H1 (cell line): ENCODE measurements at regions not wholly inside any gene's neighbourhood (a gene's known extent, or its start where the extent isn't known, plus 50 kb on each side); places are given as distances from the start of the nearest gene placed in this dataset.

ENCODE experiments used
- CTCF ChIA-PET: fragments of 300-600 bp; sonication (Branson Sonifier 250); formaldehyde crosslinking; loops from one replicate; lab custom pipeline; 2021; ENCODE audit not compliant: partially characterized antibody; lab: Charles Lee
- POLR2A ChIA-PET: fragments of 300-600 bp; sonication (Branson Sonifier 250); formaldehyde crosslinking; loops from one replicate; lab custom pipeline; 2021; ENCODE audit warnings: inconsistent platforms; ENCODE audit not compliant: partially characterized antibody; lab: Charles Lee
- DNase-seq, 2 experiments: peaks; one replicate each; pipeline versions ENCODE4 v3.0.0 to v3.0.0-alpha.2; 2010 to 2022; ENCODE audit warnings: low spot score in 2 of 2, low read depth in 1 of 2, mixed read lengths in 1 of 2
- FAIRE-seq: peaks from 2 replicates; lab custom pipeline; 2011; peaks lifted over from hg19 to GRCh38; lab: Jason Lieb, UNC
- H2AFZ ChIP-seq: 2 replicates; pipeline ENCODE4 v1.8.1; 2012; ENCODE audit warnings: low read length, inconsistent platforms
- H2AK5ac ChIP-seq: 2 replicates; pipeline ENCODE4 v1.6.1; 2013; ENCODE audit warnings: low read depth, low read length
- H2BK120ac ChIP-seq: replicated peaks from 2 replicates; pipeline ENCODE3; 2013; ENCODE audit warnings: low read depth, low read length, inconsistent platforms
- H2BK12ac ChIP-seq: 2 replicates; pipeline ENCODE4 v1.6.1; 2013; ENCODE audit warnings: low read depth, low read length
- H2BK15ac ChIP-seq: 2 replicates; pipeline ENCODE4 v1.6.1; 2013; ENCODE audit warnings: low read length
- H2BK20ac ChIP-seq: 2 replicates; pipeline ENCODE4 v1.6.1; 2013; ENCODE audit warnings: low read length
- H2BK5ac ChIP-seq: 2 replicates; pipeline ENCODE4 v1.6.1; 2013; ENCODE audit warnings: low read depth, low read length
- H3K14ac ChIP-seq: 2 replicates; pipeline ENCODE4 v1.6.1; 2013; ENCODE audit warnings: inconsistent platforms; ENCODE audit not compliant: insufficient read length
- H3K18ac ChIP-seq: 2 replicates; pipeline ENCODE4 v1.6.1; 2013; ENCODE audit warnings: low read length; ENCODE audit errors: extremely low read depth
- H3K23ac ChIP-seq: 2 replicates; pipeline ENCODE4 v1.6.1; 2013; ENCODE audit warnings: inconsistent platforms; ENCODE audit not compliant: insufficient read length
- H3K23me2 ChIP-seq: 2 replicates; pipeline ENCODE4 v1.6.1; 2013; ENCODE audit warnings: low read depth, low read length
- H3K27ac ChIP-seq: 2 replicates; pipeline ENCODE4 v1.6.1; 2011; ENCODE audit warnings: low read depth, low read length, inconsistent platforms
- H3K27me3 ChIP-seq, 4 experiments: replicated peaks in 1 of 4; 1 replicate in 1 of 4; 2 replicates in 3 of 4; pipeline versions ENCODE4 v1.6.1 to v1.8.1; 2011 to 2013; ENCODE audit warnings: low read length in 3 of 4, mild to moderate bottlenecking in 3 of 4, inconsistent platforms in 2 of 4, mixed read lengths in 2 of 4, moderate library complexity in 1 of 4; ENCODE audit not compliant: control insufficient read depth in 3 of 4, insufficient read depth in 3 of 4; ENCODE audit errors: extremely low read depth in 1 of 4
- H3K36me3 ChIP-seq, 4 experiments: 2 replicates each; pipeline versions ENCODE4 v1.6.1 to v1.8.1; 2011 to 2013; ENCODE audit warnings: mild to moderate bottlenecking in 4 of 4, low read length in 3 of 4, moderate library complexity in 2 of 4, control low read depth in 1 of 4, inconsistent platforms in 1 of 4; ENCODE audit not compliant: insufficient read depth in 4 of 4, control insufficient read depth in 2 of 4
- H3K4ac ChIP-seq: replicated peaks from 2 replicates; pipeline ENCODE3; 2013; ENCODE audit warnings: low read length, low read depth, mixed read lengths, inconsistent platforms; ENCODE audit not compliant: insufficient read length
- H3K4me1 ChIP-seq, 4 experiments: replicated peaks in 1 of 4; 1 replicate in 1 of 4; 2 replicates in 3 of 4; pipeline versions ENCODE4 v1.6.1 to v1.8.1; 2011 to 2013; ENCODE audit warnings: low read length in 3 of 4, inconsistent platforms in 2 of 4, mixed read lengths in 1 of 4; ENCODE audit not compliant: insufficient read depth in 4 of 4, control insufficient read depth in 3 of 4
- H3K4me2 ChIP-seq, 2 experiments: 2 replicates each; pipeline versions ENCODE4 v1.6.1 to v1.8.1; 2011 to 2013; ENCODE audit warnings: low read depth in 2 of 2, low read length in 2 of 2, control low read depth in 1 of 2, inconsistent platforms in 1 of 2, mild to moderate bottlenecking in 1 of 2; ENCODE audit not compliant: insufficient read depth in 1 of 2
- H3K4me3 ChIP-seq, 4 experiments: fragments of 200-600, 300-600 bp in 1 of 4; sonication (generic), shearing (Covaris generic), sonication (Bioruptor Twin) in 1 of 4; 2 replicates each; pipeline versions ENCODE4 v1.5.1 to v1.8.1; 2011 to 2016; ENCODE audit warnings: low read length in 4 of 4, low read depth in 3 of 4, control low read depth in 2 of 4, inconsistent platforms in 2 of 4, mild to moderate bottlenecking in 2 of 4, mixed read lengths in 1 of 4, moderate library complexity in 1 of 4; ENCODE audit not compliant: insufficient read depth in 2 of 4; ENCODE audit errors: extremely low read depth in 1 of 4
- H3K56ac ChIP-seq: replicated peaks from 2 replicates; pipeline ENCODE3; 2013; ENCODE audit warnings: low read depth, mild to moderate bottlenecking, mixed read lengths, low read length, inconsistent platforms; ENCODE audit not compliant: insufficient read length
- H3K79me1 ChIP-seq: 2 replicates; pipeline ENCODE4 v1.6.1; 2013; ENCODE audit warnings: low read depth, low read length, control low read depth
- H3K79me2 ChIP-seq, 2 experiments: 2 replicates each; pipeline versions ENCODE4 v1.6.1 to v1.8.1; 2012 to 2013; ENCODE audit warnings: low read length in 2 of 2, mild to moderate bottlenecking in 2 of 2, inconsistent platforms in 1 of 2; ENCODE audit not compliant: insufficient read depth in 2 of 2, control insufficient read depth in 1 of 2
- H3K9ac ChIP-seq, 4 experiments: replicated peaks in 1 of 4; 1 replicate in 1 of 4; 2 replicates in 3 of 4; pipeline versions ENCODE4 v1.6.1 to v1.8.1; 2011 to 2013; ENCODE audit warnings: low read depth in 3 of 4, low read length in 3 of 4, control low read depth in 2 of 4, mild to moderate bottlenecking in 2 of 4, moderate library complexity in 2 of 4, inconsistent platforms in 1 of 4; ENCODE audit errors: extremely low read depth in 1 of 4
- H3K9me3 ChIP-seq, 2 experiments: 2 replicates each; pipeline versions ENCODE4 v1.6.1 to v1.8.1; 2012 to 2013; ENCODE audit warnings: mild to moderate bottlenecking in 2 of 2, moderate library complexity in 2 of 2, control low read depth in 1 of 2, inconsistent platforms in 1 of 2, low read depth in 1 of 2, low read length in 1 of 2, mixed read lengths in 1 of 2; ENCODE audit not compliant: insufficient read depth in 2 of 2
- H4K20me1 ChIP-seq, 2 experiments: replicated peaks in 1 of 2; 2 replicates each; pipeline versions ENCODE3 to v1.8.1; 2011 to 2013; ENCODE audit warnings: inconsistent platforms in 2 of 2, low read length in 2 of 2, mild to moderate bottlenecking in 1 of 2; ENCODE audit not compliant: insufficient read depth in 2 of 2, control insufficient read depth in 1 of 2
- H4K5ac ChIP-seq: 2 replicates; pipeline ENCODE4 v1.6.1; 2013; ENCODE audit warnings: low read length, low read depth, mixed read lengths, inconsistent platforms; ENCODE audit not compliant: insufficient read length
- H4K8ac ChIP-seq: 2 replicates; pipeline ENCODE4 v1.8.0; 2013; ENCODE audit warnings: mild to moderate bottlenecking, moderate library complexity, low read length, inconsistent platforms; ENCODE audit not compliant: insufficient read depth; ENCODE audit errors: extremely low read depth
- H4K91ac ChIP-seq: replicated peaks from 2 replicates; pipeline ENCODE3; 2013; ENCODE audit warnings: low read length, mixed read lengths, inconsistent platforms; ENCODE audit not compliant: insufficient read length
- ATF3 ChIP-seq: IDR thresholded peaks from 2 replicates; pipeline ENCODE4 v1.6.1; 2011; ENCODE audit warnings: low read depth, mild to moderate bottlenecking, low read length; ENCODE audit not compliant: insufficient read depth
- BACH1 ChIP-seq: IDR thresholded peaks from 2 replicates; pipeline ENCODE4 v1.6.1; 2012; ENCODE audit warnings: low read length, improper control_type of control experiment
- CHD2 ChIP-seq: IDR thresholded peaks from 2 replicates; pipeline ENCODE4 v1.6.1; 2012; ENCODE audit warnings: low read length, improper control_type of control experiment
- CTBP2 ChIP-seq: IDR thresholded peaks from 2 replicates; pipeline ENCODE4 v1.7.0; 2011; ENCODE audit warnings: borderline replicate concordance, mild to moderate bottlenecking, moderate library complexity, mixed read lengths, low read length; ENCODE audit not compliant: insufficient read depth, insufficient read length
- GABPA ChIP-seq: IDR thresholded peaks from 2 replicates; pipeline ENCODE4 v1.6.1; 2011; ENCODE audit warnings: mild to moderate bottlenecking, low read length, moderate library complexity, borderline replicate concordance; ENCODE audit not compliant: insufficient read depth
- KDM1A ChIP-seq: fragments of 200-600, 300-600 bp; sonication (generic); IDR thresholded peaks from 2 replicates; pipeline ENCODE4 v1.7.1; 2016; ENCODE audit warnings: mild to moderate bottlenecking, low read length, borderline replicate concordance
- NRF1 ChIP-seq: IDR thresholded peaks from 2 replicates; pipeline ENCODE4 v1.6.1; 2011; ENCODE audit warnings: mild to moderate bottlenecking, low read depth, low read length, improper control_type of control experiment
- POLR2A ChIP-seq, 2 experiments: IDR thresholded peaks; 1 replicate in 1 of 2; 2 replicates in 1 of 2; pipeline ENCODE4 v1.6.1; 2011; ENCODE audit warnings: low read depth in 2 of 2, low read length in 2 of 2, mild to moderate bottlenecking in 2 of 2; ENCODE audit errors: control extremely low read depth in 1 of 2
- POU5F1 ChIP-seq: IDR thresholded peaks from 2 replicates; pipeline ENCODE4 v1.6.1; 2011; ENCODE audit warnings: low read depth, mild to moderate bottlenecking, low read length, moderate library complexity
- RFX5 ChIP-seq: IDR thresholded peaks from 2 replicates; pipeline ENCODE4 v1.6.1; 2011; ENCODE audit warnings: low read depth, low read length, improper control_type of control experiment, borderline replicate concordance
- WGBS, 2 experiments: shearing (Covaris generic) in 1 of 2; methylation state at CpG; one replicate each; pipeline versions ENCODE4 v1.1.6 to v1.1.7; 2013 to 2015; ENCODE audit warnings: low lambda C conversion rate in 2 of 2, mixed read lengths in 2 of 2, inconsistent platforms in 1 of 2, low coverage in 1 of 2, missing lambda C conversion rate in 1 of 2; ENCODE audit not compliant: insufficient replicate concordance in 2 of 2, insufficient coverage in 1 of 2, insufficient read length in 1 of 2; ENCODE audit errors: extremely low coverage in 1 of 2, missing lambda C conversion rate in 1 of 2; 5-methylcytosine and 5-hydroxymethylcytosine counted together
- TF ChIP-seq, protein P1 (sequence below): IDR thresholded peaks from 2 replicates; pipeline ENCODE4 v1.6.1; 2012; ENCODE audit warnings: inconsistent platforms

- no peak overlapping the region for H3K23ac ChIP-seq
- no peak overlapping the region for H2BK15ac ChIP-seq
- POLR2A ChIA-PET = interaction anchor here (0.6 kb wide), 1 partner anchor 44 kb away, joined by 4 read pairs; no protein-coding TSS in a partner anchor
- no peak overlapping the region for H3K27ac ChIP-seq
- no peaks in the 10 kb centered on the region for H3K36me3 ChIP-seq
- H3K23me2 ChIP-seq = no peaks in the 10 kb centered on the region
- no peak overlapping the region for H2AFZ ChIP-seq
- H4K20me1 ChIP-seq = no peaks in the 10 kb centered on the region
- H3K4me1 ChIP-seq = no peaks in the 10 kb centered on the region
- no peak overlapping the region for H2BK120ac ChIP-seq
- H3K79me1 ChIP-seq = no peaks in the 10 kb centered on the region
- no peak overlapping the region for H3K18ac ChIP-seq
- no peak overlapping the region for H4K91ac ChIP-seq
- H3K27me3 ChIP-seq = no peaks in the 10 kb centered on the region
- H2BK20ac ChIP-seq = no peak overlapping the region
- FAIRE-seq = no peak
- DNase-seq = no peak
- no peaks in the 10 kb centered on the region for H3K9me3 ChIP-seq
- no peak overlapping the region for H2BK5ac ChIP-seq
- H4K5ac ChIP-seq = no peak overlapping the region
- no peaks in the 10 kb centered on the region for H3K79me2 ChIP-seq
- no peak overlapping the region for H3K4ac ChIP-seq
- TF ChIP-seq POU5F1 (no peak), RFX5 (no peak), BACH1 (no peak), POLR2A (IDR thresholded peaks at IDR 0.05; ENCODE audit: control extremely low read depth in 1 of 2, low read depth in 2 of 2, low read length in 2 of 2) (no peak), CHD2 (no peak), CTBP2 (no peak), NRF1 (no peak), GABPA (no peak), KDM1A (no peak), ATF3 (no peak)
- TF ChIP-seq, protein P1, sequence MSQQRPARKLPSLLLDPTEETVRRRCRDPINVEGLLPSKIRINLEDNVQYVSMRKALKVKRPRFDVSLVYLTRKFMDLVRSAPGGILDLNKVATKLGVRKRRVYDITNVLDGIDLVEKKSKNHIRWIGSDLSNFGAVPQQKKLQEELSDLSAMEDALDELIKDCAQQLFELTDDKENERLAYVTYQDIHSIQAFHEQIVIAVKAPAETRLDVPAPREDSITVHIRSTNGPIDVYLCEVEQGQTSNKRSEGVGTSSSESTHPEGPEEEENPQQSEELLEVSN = no peak
- no peak overlapping the region for H4K8ac ChIP-seq
- H3K56ac ChIP-seq = no peak overlapping the region
- no peak overlapping the region for H3K4me3 ChIP-seq
- CTCF ChIA-PET = no interaction called here
- H3K9ac ChIP-seq = no peak overlapping the region
- H3K4me2 ChIP-seq = no peak overlapping the region
- H2BK12ac ChIP-seq = no peak overlapping the region
- 88% methylated on average over 1 of the region's 1 CpG; no CpG with 5 or more reads in 1 of the 2 experiments for WGBS, 2 experiments
- no peak overlapping the region for H3K14ac ChIP-seq
- H2AK5ac ChIP-seq = no peak overlapping the region
Observed at GRCh38 chrX:151814767-151815166, 80.2 kb downstream of the CNGA2 start.
